ENCODE measurements at regions not wholly inside any gene's neighbourhood (a gene's known extent, or its start where the extent isn't known, plus 50 kb on each side); places are given as distances from the start of the nearest gene placed in this dataset.

DNA sequence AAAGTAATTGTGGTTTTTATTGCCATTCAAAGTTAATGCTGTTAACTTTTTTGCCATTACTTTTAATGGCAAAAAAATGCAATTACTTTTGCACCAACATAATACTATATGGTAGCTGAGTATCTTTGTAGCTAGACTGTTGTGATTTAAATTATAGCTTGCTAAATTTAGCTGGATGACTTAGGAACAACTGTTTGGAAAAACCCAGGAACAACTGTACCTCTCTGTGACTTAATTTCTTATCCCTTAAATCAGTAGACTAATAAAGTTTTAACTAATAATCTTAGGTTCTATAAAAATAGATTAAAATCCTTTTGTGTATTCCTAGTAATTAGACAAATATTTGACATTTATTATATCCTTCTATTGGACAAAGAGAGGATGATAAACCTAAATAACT is 268.2 kb downstream of the TENT5A start:
- H3K9ac ChIP-seq (ENCODE audit: low read depth in 1 of 2, low read length in 2 of 2), result no peak overlapping the region
- no peak overlapping the region for H3K4me3 ChIP-seq (ENCODE audit: low read depth in 1 of 3, low read length in 3 of 3)
- no peaks in the 10 kb centered on the region for H3K36me3 ChIP-seq (ENCODE audit: control insufficient read depth in 4 of 4, insufficient read depth in 3 of 4, low read depth in 1 of 4, low read length in 3 of 4)
- DNase-seq (ENCODE audit: low spot score), result no peak
- no peaks in the 10 kb centered on the region for H3K9me3 ChIP-seq (ENCODE audit: control insufficient read depth in 4 of 4, low read length in 3 of 4)
- TF ChIP-seq FOXA2 (IDR thresholded peaks at IDR 0.05), result no peak
- no peak for TF ChIP-seq NR2F2 (IDR thresholded peaks at IDR 0.05)
- TF ChIP-seq, protein P1, sequence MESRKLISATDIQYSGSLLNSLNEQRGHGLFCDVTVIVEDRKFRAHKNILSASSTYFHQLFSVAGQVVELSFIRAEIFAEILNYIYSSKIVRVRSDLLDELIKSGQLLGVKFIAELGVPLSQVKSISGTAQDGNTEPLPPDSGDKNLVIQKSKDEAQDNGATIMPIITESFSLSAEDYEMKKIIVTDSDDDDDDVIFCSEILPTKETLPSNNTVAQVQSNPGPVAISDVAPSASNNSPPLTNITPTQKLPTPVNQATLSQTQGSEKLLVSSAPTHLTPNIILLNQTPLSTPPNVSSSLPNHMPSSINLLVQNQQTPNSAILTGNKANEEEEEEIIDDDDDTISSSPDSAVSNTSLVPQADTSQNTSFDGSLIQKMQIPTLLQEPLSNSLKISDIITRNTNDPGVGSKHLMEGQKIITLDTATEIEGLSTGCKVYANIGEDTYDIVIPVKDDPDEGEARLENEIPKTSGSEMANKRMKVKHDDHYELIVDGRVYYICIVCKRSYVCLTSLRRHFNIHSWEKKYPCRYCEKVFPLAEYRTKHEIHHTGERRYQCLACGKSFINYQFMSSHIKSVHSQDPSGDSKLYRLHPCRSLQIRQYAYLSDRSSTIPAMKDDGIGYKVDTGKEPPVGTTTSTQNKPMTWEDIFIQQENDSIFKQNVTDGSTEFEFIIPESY (IDR thresholded peaks at IDR 0.05), result no peak
- no peak for TF ChIP-seq EGR1 (IDR thresholded peaks at IDR 0.05; ENCODE audit: low read depth in 2 of 2)
- no peak for TF ChIP-seq GABPA (IDR thresholded peaks at IDR 0.05 in 1 of 2, conservative IDR thresholded peaks at IDR 0.05 in 1 of 2)
- no peak for TF ChIP-seq RXRA (IDR thresholded peaks at IDR 0.05)
- TF ChIP-seq, protein P2, sequence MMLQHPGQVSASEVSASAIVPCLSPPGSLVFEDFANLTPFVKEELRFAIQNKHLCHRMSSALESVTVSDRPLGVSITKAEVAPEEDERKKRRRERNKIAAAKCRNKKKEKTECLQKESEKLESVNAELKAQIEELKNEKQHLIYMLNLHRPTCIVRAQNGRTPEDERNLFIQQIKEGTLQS (IDR thresholded peaks at IDR 0.05), result no peak
- TF ChIP-seq YY1 (IDR thresholded peaks at IDR 0.05), result no peak
- TF ChIP-seq, protein P3, sequence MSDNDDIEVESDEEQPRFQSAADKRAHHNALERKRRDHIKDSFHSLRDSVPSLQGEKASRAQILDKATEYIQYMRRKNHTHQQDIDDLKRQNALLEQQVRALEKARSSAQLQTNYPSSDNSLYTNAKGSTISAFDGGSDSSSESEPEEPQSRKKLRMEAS (IDR thresholded peaks at IDR 0.05), result no peak
- no peak for TF ChIP-seq JUND (IDR thresholded peaks at IDR 0.05)
- TF ChIP-seq HNF4G (IDR thresholded peaks at IDR 0.05), result no peak
- TF ChIP-seq HNF4A (conservative IDR thresholded peaks at IDR 0.05), result no peak
- H3K27me3 ChIP-seq (ENCODE audit: control insufficient read depth in 4 of 4, insufficient read depth in 4 of 4, low read length in 3 of 4), result no peaks in the 10 kb centered on the region
- no peak overlapping the region for H3K27ac ChIP-seq (ENCODE audit: low read depth in 1 of 2, low read length in 2 of 2)
- H3K4me1 ChIP-seq (ENCODE audit: control insufficient read depth in 4 of 4, insufficient read depth in 4 of 4, low read length in 3 of 4), result peaks cover 0 to 2% (median 0%) of the 10 kb centered on the region in 4 donors

DNA sequence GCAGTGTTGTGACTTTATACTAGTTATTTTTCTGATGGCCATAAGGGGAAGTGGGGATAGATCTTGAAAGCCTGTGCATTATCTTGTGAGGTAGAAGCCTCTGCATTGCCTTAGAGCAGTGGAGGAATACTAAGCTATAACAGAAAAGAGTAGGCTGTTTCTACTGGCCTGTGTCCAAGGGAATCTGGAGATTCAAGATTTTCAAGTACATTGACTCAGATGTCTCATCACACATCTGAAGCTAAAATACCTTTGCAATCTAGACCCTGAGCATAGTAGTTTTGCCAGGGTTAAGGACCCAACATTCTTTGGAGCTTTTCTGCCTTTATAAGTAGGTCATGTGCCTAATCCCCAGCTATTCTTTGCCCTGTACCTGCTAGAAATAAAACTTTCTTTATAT is 272.3 kb downstream of the TENT5A start:
- Histone ChIP-seq H3K27ac (ENCODE audit: low read depth in 1 of 2, low read length in 2 of 2) (no peak overlapping the region), H3K36me3 (ENCODE audit: control insufficient read depth in 4 of 4, insufficient read depth in 3 of 4, low read depth in 1 of 4, low read length in 3 of 4) (no peaks in the 10 kb centered on the region), H3K4me1 (ENCODE audit: control insufficient read depth in 4 of 4, insufficient read depth in 4 of 4, low read length in 3 of 4) (no peaks in the 10 kb centered on the region), H3K9ac (ENCODE audit: low read depth in 1 of 2, low read length in 2 of 2) (no peak overlapping the region), H3K4me3 (ENCODE audit: low read depth in 1 of 3, low read length in 3 of 3) (no peak overlapping the region), H3K9me3 (ENCODE audit: control insufficient read depth in 4 of 4, low read length in 3 of 4) (no peaks in the 10 kb centered on the region), H3K27me3 (ENCODE audit: control insufficient read depth in 4 of 4, insufficient read depth in 4 of 4, low read length in 3 of 4) (no peaks in the 10 kb centered on the region)
- TF ChIP-seq JUND (IDR thresholded peaks at IDR 0.05) (no peak), GABPA (IDR thresholded peaks at IDR 0.05 in 1 of 2, conservative IDR thresholded peaks at IDR 0.05 in 1 of 2) (no peak), FOXA1 (IDR thresholded peaks at IDR 0.05) (no peak), FOXA2 (IDR thresholded peaks at IDR 0.05) (no peak)
- TF ChIP-seq, protein P2 (IDR thresholded peaks at IDR 0.05), result no peak
- DNase-seq (ENCODE audit: low spot score), result no peak

DNA sequence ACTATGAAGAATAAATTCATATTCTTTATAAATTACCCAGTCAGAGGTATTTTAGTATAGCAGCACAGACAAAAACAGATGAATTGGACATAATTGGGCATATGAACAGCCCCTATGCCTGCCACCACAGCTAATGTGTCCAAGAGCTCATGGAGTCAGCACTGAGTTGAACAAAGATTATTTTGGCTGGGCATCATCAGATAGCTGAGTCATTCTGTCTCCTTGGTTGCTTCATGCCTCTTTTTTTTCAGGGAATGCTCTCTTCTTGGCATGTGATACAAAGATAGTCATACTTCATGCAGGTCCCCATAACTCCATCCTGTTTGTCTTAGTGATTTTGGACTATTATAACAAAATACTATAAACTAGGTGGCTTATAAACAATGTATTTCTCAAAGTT is 275.6 kb downstream of the TENT5A start:
- no peaks in the 10 kb centered on the region for H3K36me3 ChIP-seq (ENCODE audit: control insufficient read depth in 4 of 4, insufficient read depth in 3 of 4, low read depth in 1 of 4, low read length in 3 of 4)
- TF ChIP-seq, protein P2 (IDR thresholded peaks at IDR 0.05), result no peak
- TF ChIP-seq YY1 (IDR thresholded peaks at IDR 0.05) (no peak), TAF1 (conservative IDR thresholded peaks at IDR 0.05) (no peak), HNF4A (conservative IDR thresholded peaks at IDR 0.05) (no peak), FOXA2 (IDR thresholded peaks at IDR 0.05) (no peak), RXRA (IDR thresholded peaks at IDR 0.05) (no peak), FOXA1 (IDR thresholded peaks at IDR 0.05) (no peak), NR2F2 (IDR thresholded peaks at IDR 0.05) (no peak), GABPA (IDR thresholded peaks at IDR 0.05 in 1 of 2, conservative IDR thresholded peaks at IDR 0.05 in 1 of 2) (no peak), RAD21 (IDR thresholded peaks at IDR 0.05) (no peak), EGR1 (IDR thresholded peaks at IDR 0.05; ENCODE audit: low read depth in 2 of 2) (no peak), SP1 (IDR thresholded peaks at IDR 0.05) (no peak), HNF4G (IDR thresholded peaks at IDR 0.05) (no peak), JUND (IDR thresholded peaks at IDR 0.05) (no peak)
- TF ChIP-seq, protein P4, sequence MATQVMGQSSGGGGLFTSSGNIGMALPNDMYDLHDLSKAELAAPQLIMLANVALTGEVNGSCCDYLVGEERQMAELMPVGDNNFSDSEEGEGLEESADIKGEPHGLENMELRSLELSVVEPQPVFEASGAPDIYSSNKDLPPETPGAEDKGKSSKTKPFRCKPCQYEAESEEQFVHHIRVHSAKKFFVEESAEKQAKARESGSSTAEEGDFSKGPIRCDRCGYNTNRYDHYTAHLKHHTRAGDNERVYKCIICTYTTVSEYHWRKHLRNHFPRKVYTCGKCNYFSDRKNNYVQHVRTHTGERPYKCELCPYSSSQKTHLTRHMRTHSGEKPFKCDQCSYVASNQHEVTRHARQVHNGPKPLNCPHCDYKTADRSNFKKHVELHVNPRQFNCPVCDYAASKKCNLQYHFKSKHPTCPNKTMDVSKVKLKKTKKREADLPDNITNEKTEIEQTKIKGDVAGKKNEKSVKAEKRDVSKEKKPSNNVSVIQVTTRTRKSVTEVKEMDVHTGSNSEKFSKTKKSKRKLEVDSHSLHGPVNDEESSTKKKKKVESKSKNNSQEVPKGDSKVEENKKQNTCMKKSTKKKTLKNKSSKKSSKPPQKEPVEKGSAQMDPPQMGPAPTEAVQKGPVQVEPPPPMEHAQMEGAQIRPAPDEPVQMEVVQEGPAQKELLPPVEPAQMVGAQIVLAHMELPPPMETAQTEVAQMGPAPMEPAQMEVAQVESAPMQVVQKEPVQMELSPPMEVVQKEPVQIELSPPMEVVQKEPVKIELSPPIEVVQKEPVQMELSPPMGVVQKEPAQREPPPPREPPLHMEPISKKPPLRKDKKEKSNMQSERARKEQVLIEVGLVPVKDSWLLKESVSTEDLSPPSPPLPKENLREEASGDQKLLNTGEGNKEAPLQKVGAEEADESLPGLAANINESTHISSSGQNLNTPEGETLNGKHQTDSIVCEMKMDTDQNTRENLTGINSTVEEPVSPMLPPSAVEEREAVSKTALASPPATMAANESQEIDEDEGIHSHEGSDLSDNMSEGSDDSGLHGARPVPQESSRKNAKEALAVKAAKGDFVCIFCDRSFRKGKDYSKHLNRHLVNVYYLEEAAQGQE (IDR thresholded peaks at IDR 0.05), result no peak
- TF ChIP-seq, protein P3 (IDR thresholded peaks at IDR 0.05), result no peak
- TF ChIP-seq, protein P5, sequence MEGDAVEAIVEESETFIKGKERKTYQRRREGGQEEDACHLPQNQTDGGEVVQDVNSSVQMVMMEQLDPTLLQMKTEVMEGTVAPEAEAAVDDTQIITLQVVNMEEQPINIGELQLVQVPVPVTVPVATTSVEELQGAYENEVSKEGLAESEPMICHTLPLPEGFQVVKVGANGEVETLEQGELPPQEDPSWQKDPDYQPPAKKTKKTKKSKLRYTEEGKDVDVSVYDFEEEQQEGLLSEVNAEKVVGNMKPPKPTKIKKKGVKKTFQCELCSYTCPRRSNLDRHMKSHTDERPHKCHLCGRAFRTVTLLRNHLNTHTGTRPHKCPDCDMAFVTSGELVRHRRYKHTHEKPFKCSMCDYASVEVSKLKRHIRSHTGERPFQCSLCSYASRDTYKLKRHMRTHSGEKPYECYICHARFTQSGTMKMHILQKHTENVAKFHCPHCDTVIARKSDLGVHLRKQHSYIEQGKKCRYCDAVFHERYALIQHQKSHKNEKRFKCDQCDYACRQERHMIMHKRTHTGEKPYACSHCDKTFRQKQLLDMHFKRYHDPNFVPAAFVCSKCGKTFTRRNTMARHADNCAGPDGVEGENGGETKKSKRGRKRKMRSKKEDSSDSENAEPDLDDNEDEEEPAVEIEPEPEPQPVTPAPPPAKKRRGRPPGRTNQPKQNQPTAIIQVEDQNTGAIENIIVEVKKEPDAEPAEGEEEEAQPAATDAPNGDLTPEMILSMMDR (IDR thresholded peaks at IDR 0.05; ENCODE audit: low read depth, low read length, missing input control), result no peak

More for the DNA sequence above, 275.6 kb downstream of the TENT5A start:
- H3K27me3 ChIP-seq (ENCODE audit: control insufficient read depth in 4 of 4, insufficient read depth in 4 of 4, low read length in 3 of 4), result no peaks in the 10 kb centered on the region
- no peaks in the 10 kb centered on the region for H3K4me1 ChIP-seq (ENCODE audit: control insufficient read depth in 4 of 4, insufficient read depth in 4 of 4, low read length in 3 of 4)
- no peaks in the 10 kb centered on the region for H3K9me3 ChIP-seq (ENCODE audit: control insufficient read depth in 4 of 4, low read length in 3 of 4)
- DNase-seq (ENCODE audit: low spot score), result no peak
- no peak overlapping the region for H3K9ac ChIP-seq (ENCODE audit: low read depth in 1 of 2, low read length in 2 of 2)
- no peak overlapping the region for H3K27ac ChIP-seq (ENCODE audit: low read depth in 1 of 2, low read length in 2 of 2)
- no peak overlapping the region for H3K4me3 ChIP-seq (ENCODE audit: low read depth in 1 of 3, low read length in 3 of 3)
